NT2/D1 (cell line): ENCODE measurements at regions not wholly inside any gene's neighbourhood (a gene's known extent, or its start where the extent isn't known, plus 50 kb on each side); places are given as distances from the start of the nearest gene placed in this dataset.

ENCODE experiments used
- SUZ12 ChIP-seq: IDR thresholded peaks from 2 replicates; pipeline ENCODE4 v1.6.1; 2011; ENCODE audit not compliant: insufficient read length, insufficient read depth; ENCODE audit errors: extremely low read depth
- YY1 ChIP-seq: IDR thresholded peaks from 2 replicates; pipeline ENCODE4 v1.6.1; 2011; ENCODE audit not compliant: insufficient read length, insufficient read depth
- ZNF274 ChIP-seq: IDR thresholded peaks from 2 replicates; pipeline ENCODE4 v1.6.1; 2011; ENCODE audit warnings: mild to moderate bottlenecking, low read depth, low read length

DNA sequence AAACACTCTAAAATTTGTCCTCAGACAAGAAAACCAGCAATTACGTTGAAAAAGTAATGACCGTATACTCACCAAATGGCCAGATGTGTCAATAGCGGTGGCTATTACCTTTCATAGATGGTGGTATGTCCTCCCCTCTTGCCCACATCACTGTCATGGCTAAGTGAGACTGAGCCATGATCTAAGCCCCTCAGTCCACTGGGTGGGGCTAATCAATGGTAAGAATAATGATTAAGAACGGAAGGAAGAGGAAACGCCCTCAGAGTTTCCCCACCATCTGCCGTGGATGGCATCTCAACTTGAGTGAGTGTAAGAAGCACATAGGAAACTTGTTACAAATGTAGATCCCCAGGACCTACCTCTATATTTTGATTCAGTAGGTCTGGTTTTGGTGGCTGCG, 65.8 kb upstream of the EFEMP1 start:
- no peak for TF ChIP-seq ZNF274
- no peak for TF ChIP-seq YY1
- TF ChIP-seq SUZ12, result no peak
